ENCODE measurements at regions not wholly inside any gene's neighbourhood (a gene's known extent, or its start where the extent isn't known, plus 50 kb on each side); places are given as distances from the start of the nearest gene placed in this dataset.

- H3K36me3 ChIP-seq (ENCODE audit: control insufficient read depth in 2 of 2, insufficient read depth in 2 of 2, low read length in 1 of 2), result no peaks in the 10 kb centered on the region
- H3K4me3 ChIP-seq (ENCODE audit: low read depth in 1 of 2, low read length in 2 of 2), result no peak overlapping the region
- 86% methylated on average over 7 of the region's 7 CpGs for WGBS, 2 donors
- H3K27me3 ChIP-seq (ENCODE audit: control insufficient read depth in 1 of 2, insufficient read depth in 2 of 2, low read length in 2 of 2), result no peaks in the 10 kb centered on the region
- H3K27ac ChIP-seq (ENCODE audit: low read depth in 2 of 2, low read length in 1 of 2), result no peak overlapping the region
- H3K9me3 ChIP-seq (ENCODE audit: control insufficient read depth in 2 of 2, insufficient read depth in 1 of 2, low read depth in 1 of 2, low read length in 1 of 2), result no peaks in the 10 kb centered on the region
- no peaks in the 10 kb centered on the region for H3K4me1 ChIP-seq (ENCODE audit: control insufficient read depth in 2 of 2, insufficient read depth in 2 of 2, low read length in 1 of 2)
Measured at GRCh38 chr6:160853946-160854345, 137.6 kb upstream of the MAP3K4 start.

DNA sequence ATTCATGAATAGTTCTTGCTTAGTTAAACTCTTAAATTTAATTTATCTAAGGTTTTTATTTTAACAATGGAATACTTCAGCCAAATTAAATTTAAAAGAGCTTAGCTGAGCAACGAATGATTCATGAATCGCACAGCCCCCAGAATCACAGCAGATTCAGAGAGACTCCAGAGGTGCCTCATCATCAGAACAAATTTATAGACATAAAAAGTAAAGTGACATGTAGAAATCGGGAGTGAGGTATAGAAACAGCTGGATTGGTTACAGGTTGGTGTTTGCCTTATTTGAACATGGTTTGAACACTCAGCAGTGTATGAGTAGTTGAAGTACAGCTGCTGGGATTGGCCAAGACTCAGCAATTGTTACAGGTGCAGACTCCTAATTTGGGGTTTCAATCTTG lies 132.7 kb upstream of the MAP3K4 start:
- no peak overlapping the region for H3K4me3 ChIP-seq (ENCODE audit: low read depth in 1 of 2, low read length in 2 of 2)
- H3K27me3 ChIP-seq (ENCODE audit: control insufficient read depth in 1 of 2, insufficient read depth in 2 of 2, low read length in 2 of 2), result no peaks in the 10 kb centered on the region
- 89 to 92% methylated on average over 3 of the region's 3 CpGs for WGBS, 2 donors
- H3K27ac ChIP-seq (ENCODE audit: low read depth in 2 of 2, low read length in 1 of 2), result no peak overlapping the region
- H3K36me3 ChIP-seq (ENCODE audit: control insufficient read depth in 2 of 2, insufficient read depth in 2 of 2, low read length in 1 of 2), result no peaks in the 10 kb centered on the region
- H3K9me3 ChIP-seq (ENCODE audit: control insufficient read depth in 2 of 2, insufficient read depth in 1 of 2, low read depth in 1 of 2, low read length in 1 of 2), result no peaks in the 10 kb centered on the region
- H3K4me1 ChIP-seq (ENCODE audit: control insufficient read depth in 2 of 2, insufficient read depth in 2 of 2, low read length in 1 of 2), result peaks cover 0 to 2% of the 10 kb centered on the region in 2 donors

GRCh38 chr6:160859822-160860221 lies 131.7 kb upstream of the MAP3K4 start:
- Histone ChIP-seq H3K9me3 (ENCODE audit: control insufficient read depth in 2 of 2, insufficient read depth in 1 of 2, low read depth in 1 of 2, low read length in 1 of 2) (no peaks in the 10 kb centered on the region), H3K36me3 (ENCODE audit: control insufficient read depth in 2 of 2, insufficient read depth in 2 of 2, low read length in 1 of 2) (no peaks in the 10 kb centered on the region), H3K4me1 (ENCODE audit: control insufficient read depth in 2 of 2, insufficient read depth in 2 of 2, low read length in 1 of 2) (peaks cover 0 to 2% of the 10 kb centered on the region in 2 donors), H3K27me3 (ENCODE audit: control insufficient read depth in 1 of 2, insufficient read depth in 2 of 2, low read length in 2 of 2) (no peaks in the 10 kb centered on the region), H3K27ac (ENCODE audit: low read depth in 2 of 2, low read length in 1 of 2) (no peak overlapping the region), H3K4me3 (ENCODE audit: low read depth in 1 of 2, low read length in 2 of 2) (no peak overlapping the region)
- WGBS, 2 donors, result 67 to 71% methylated on average over 9 of the region's 9 CpGs

DNA sequence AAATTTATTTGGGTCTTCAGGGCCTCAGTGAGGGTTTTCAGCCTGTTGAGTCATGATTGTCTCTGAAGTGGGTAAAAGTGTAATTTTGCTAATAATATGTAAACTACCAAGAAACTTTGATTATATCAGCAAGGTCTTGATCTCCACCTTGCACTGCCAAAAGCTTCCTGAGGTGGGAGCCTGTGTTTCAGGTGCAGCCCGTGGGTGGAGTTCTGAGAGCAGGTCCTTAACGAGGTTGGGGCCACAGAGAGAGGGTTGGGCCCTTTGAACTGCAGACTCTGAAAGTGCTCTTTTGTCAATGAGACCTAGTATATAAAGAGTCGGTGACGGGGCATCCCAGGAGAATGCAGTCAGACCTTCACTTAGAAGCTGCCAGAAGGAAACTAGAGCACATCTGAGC lies 129.7 kb upstream of the MAP3K4 start:
- Histone ChIP-seq H3K27ac (ENCODE audit: low read depth in 2 of 2, low read length in 1 of 2) (no peak overlapping the region), H3K4me3 (ENCODE audit: low read depth in 1 of 2, low read length in 2 of 2) (no peak overlapping the region), H3K9me3 (ENCODE audit: control insufficient read depth in 2 of 2, insufficient read depth in 1 of 2, low read depth in 1 of 2, low read length in 1 of 2) (no peaks in the 10 kb centered on the region), H3K36me3 (ENCODE audit: control insufficient read depth in 2 of 2, insufficient read depth in 2 of 2, low read length in 1 of 2) (no peaks in the 10 kb centered on the region), H3K27me3 (ENCODE audit: control insufficient read depth in 1 of 2, insufficient read depth in 2 of 2, low read length in 2 of 2) (no peaks in the 10 kb centered on the region), H3K4me1 (ENCODE audit: control insufficient read depth in 2 of 2, insufficient read depth in 2 of 2, low read length in 1 of 2) (peaks cover 0 to 2% of the 10 kb centered on the region in 2 donors)
- 22 to 38% methylated on average over 4 of the region's 4 CpGs for WGBS, 2 donors

- WGBS, 2 donors, result 96% methylated on average over 18 of the region's 18 CpGs
- Histone ChIP-seq H3K27me3 (ENCODE audit: control insufficient read depth in 1 of 2, insufficient read depth in 2 of 2, low read length in 2 of 2) (no peaks in the 10 kb centered on the region), H3K4me1 (ENCODE audit: control insufficient read depth in 2 of 2, insufficient read depth in 2 of 2, low read length in 1 of 2) (peaks cover 0 to 2% of the 10 kb centered on the region in 2 donors), H3K36me3 (ENCODE audit: control insufficient read depth in 2 of 2, insufficient read depth in 2 of 2, low read length in 1 of 2) (no peaks in the 10 kb centered on the region), H3K27ac (ENCODE audit: low read depth in 2 of 2, low read length in 1 of 2) (no peak overlapping the region), H3K9me3 (ENCODE audit: control insufficient read depth in 2 of 2, insufficient read depth in 1 of 2, low read depth in 1 of 2, low read length in 1 of 2) (no peaks in the 10 kb centered on the region), H3K4me3 (ENCODE audit: low read depth in 1 of 2, low read length in 2 of 2) (no peak overlapping the region)
Measured at GRCh38 chr6:160863782-160864181, 127.8 kb upstream of the MAP3K4 start.

GRCh38 chr6:160871320-160871719 lies 120.2 kb upstream of the MAP3K4 start:
- no peaks in the 10 kb centered on the region for H3K9me3 ChIP-seq (ENCODE audit: control insufficient read depth in 2 of 2, insufficient read depth in 1 of 2, low read depth in 1 of 2, low read length in 1 of 2)
- H3K36me3 ChIP-seq (ENCODE audit: control insufficient read depth in 2 of 2, insufficient read depth in 2 of 2, low read length in 1 of 2), result no peaks in the 10 kb centered on the region
- H3K27ac ChIP-seq (ENCODE audit: low read depth in 2 of 2, low read length in 1 of 2), result no peak overlapping the region
- H3K27me3 ChIP-seq (ENCODE audit: control insufficient read depth in 1 of 2, insufficient read depth in 2 of 2, low read length in 2 of 2), result no peaks in the 10 kb centered on the region
- no peak overlapping the region for H3K4me3 ChIP-seq (ENCODE audit: low read depth in 1 of 2, low read length in 2 of 2)
- 92 to 94% methylated on average over 1 of the region's 1 CpG for WGBS, 2 donors
- H3K4me1 ChIP-seq (ENCODE audit: control insufficient read depth in 2 of 2, insufficient read depth in 2 of 2, low read length in 1 of 2), result no peaks in the 10 kb centered on the region

- H3K36me3 ChIP-seq (ENCODE audit: control insufficient read depth in 2 of 2, insufficient read depth in 2 of 2, low read length in 1 of 2), result no peaks in the 10 kb centered on the region
- 5 to 8% methylated on average over 2 of the region's 2 CpGs for WGBS, 2 donors
- H3K27me3 ChIP-seq (ENCODE audit: control insufficient read depth in 1 of 2, insufficient read depth in 2 of 2, low read length in 2 of 2), result no peaks in the 10 kb centered on the region
- H3K9me3 ChIP-seq (ENCODE audit: control insufficient read depth in 2 of 2, insufficient read depth in 1 of 2, low read depth in 1 of 2, low read length in 1 of 2), result peaks cover 0 to 4% of the 10 kb centered on the region in 2 donors
- H3K4me1 ChIP-seq (ENCODE audit: control insufficient read depth in 2 of 2, insufficient read depth in 2 of 2, low read length in 1 of 2), result no peaks in the 10 kb centered on the region
- no peak overlapping the region for H3K27ac ChIP-seq (ENCODE audit: low read depth in 2 of 2, low read length in 1 of 2)
- no peak overlapping the region for H3K4me3 ChIP-seq (ENCODE audit: low read depth in 1 of 2, low read length in 2 of 2)
Measured at GRCh38 chr6:160881148-160881808, 110.3 kb upstream of the MAP3K4 start.

DNA sequence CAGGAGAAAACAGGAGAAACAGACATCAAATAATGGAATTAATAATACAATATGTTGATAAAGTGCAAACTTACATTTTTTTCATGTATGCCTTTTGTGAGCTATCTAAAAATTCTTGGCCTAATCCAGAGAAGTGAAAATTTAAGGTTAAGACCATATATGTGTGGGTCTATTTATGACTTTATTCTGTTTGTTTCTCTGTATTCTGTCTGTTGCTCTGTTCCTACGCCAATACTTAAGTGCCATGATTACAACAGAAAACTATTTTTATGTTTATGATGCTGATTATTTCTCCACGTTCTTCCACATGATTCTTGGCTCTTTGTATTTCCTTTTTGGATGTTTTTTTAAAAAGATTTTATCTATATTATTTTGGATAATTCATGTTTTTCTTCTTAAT lies 109.6 kb upstream of the MAP3K4 start:
- Histone ChIP-seq H3K4me1 (ENCODE audit: control insufficient read depth in 2 of 2, insufficient read depth in 2 of 2, low read length in 1 of 2) (no peaks in the 10 kb centered on the region), H3K27ac (ENCODE audit: low read depth in 2 of 2, low read length in 1 of 2) (no peak overlapping the region), H3K27me3 (ENCODE audit: control insufficient read depth in 1 of 2, insufficient read depth in 2 of 2, low read length in 2 of 2) (no peaks in the 10 kb centered on the region), H3K9me3 (ENCODE audit: control insufficient read depth in 2 of 2, insufficient read depth in 1 of 2, low read depth in 1 of 2, low read length in 1 of 2) (no peaks in the 10 kb centered on the region), H3K4me3 (ENCODE audit: low read depth in 1 of 2, low read length in 2 of 2) (no peak overlapping the region), H3K36me3 (ENCODE audit: control insufficient read depth in 2 of 2, insufficient read depth in 2 of 2, low read length in 1 of 2) (no peaks in the 10 kb centered on the region)
- WGBS, 2 donors, result 49 to 51% methylated on average over 2 of the region's 2 CpGs

GRCh38 chr6:160882791-160883279 lies 108.7 kb upstream of the MAP3K4 start:
- WGBS, 2 donors, result 61 to 67% methylated on average over 5 of the region's 5 CpGs
- no peak overlapping the region for H3K4me3 ChIP-seq (ENCODE audit: low read depth in 1 of 2, low read length in 2 of 2)
- H3K36me3 ChIP-seq (ENCODE audit: control insufficient read depth in 2 of 2, insufficient read depth in 2 of 2, low read length in 1 of 2), result no peaks in the 10 kb centered on the region
- H3K27me3 ChIP-seq (ENCODE audit: control insufficient read depth in 1 of 2, insufficient read depth in 2 of 2, low read length in 2 of 2), result no peaks in the 10 kb centered on the region
- H3K27ac ChIP-seq (ENCODE audit: low read depth in 2 of 2, low read length in 1 of 2), result no peak overlapping the region
- no peaks in the 10 kb centered on the region for H3K9me3 ChIP-seq (ENCODE audit: control insufficient read depth in 2 of 2, insufficient read depth in 1 of 2, low read depth in 1 of 2, low read length in 1 of 2)
- H3K4me1 ChIP-seq (ENCODE audit: control insufficient read depth in 2 of 2, insufficient read depth in 2 of 2, low read length in 1 of 2), result no peaks in the 10 kb centered on the region

- H3K4me1 ChIP-seq (ENCODE audit: control insufficient read depth in 2 of 2, insufficient read depth in 2 of 2, low read length in 1 of 2), result no peaks in the 10 kb centered on the region
- H3K36me3 ChIP-seq (ENCODE audit: control insufficient read depth in 2 of 2, insufficient read depth in 2 of 2, low read length in 1 of 2), result no peaks in the 10 kb centered on the region
- H3K27ac ChIP-seq (ENCODE audit: low read depth in 2 of 2, low read length in 1 of 2), result no peak overlapping the region
- H3K4me3 ChIP-seq (ENCODE audit: low read depth in 1 of 2, low read length in 2 of 2), result no peak overlapping the region
- no peaks in the 10 kb centered on the region for H3K9me3 ChIP-seq (ENCODE audit: control insufficient read depth in 2 of 2, insufficient read depth in 1 of 2, low read depth in 1 of 2, low read length in 1 of 2)
- H3K27me3 ChIP-seq (ENCODE audit: control insufficient read depth in 1 of 2, insufficient read depth in 2 of 2, low read length in 2 of 2), result no peaks in the 10 kb centered on the region
- 79 to 95% methylated on average over 2 of the region's 2 CpGs for WGBS, 2 donors
Measured at GRCh38 chr6:160883560-160883959, 108.0 kb upstream of the MAP3K4 start.
